GM18507 (cell line): ENCODE measurements at regions not wholly inside any gene's neighbourhood (a gene's known extent, or its start where the extent isn't known, plus 50 kb on each side); places are given as distances from the start of the nearest gene placed in this dataset.
A peak's percentile ranks its signal among the peaks of the same experiment; 100 is the strongest.

Experiments
- DNase-seq: peaks from one replicate; pipeline ENCODE4 v3.0.0; 2011; ENCODE audit warnings: low read depth; ENCODE audit not compliant: insufficient read length; ENCODE audit errors: extremely low spot score
- FAIRE-seq: peaks from 2 replicates; lab custom pipeline; 2011; peaks lifted over from hg19 to GRCh38; lab: Jason Lieb, UNC

- FAIRE-seq (no peak), DNase-seq (no peak)
Observed at GRCh38 chr4:90007494-90008167, 113.0 kb downstream of the MMRN1 start.

- DNase-seq = no peak
- FAIRE-seq = no peak
Observed at GRCh38 chr4:90012918-90013317, 114.3 kb upstream of the CCSER1 start.

GRCh38 chr4:90024519-90024918 lies 102.7 kb upstream of the CCSER1 start:
- DNase-seq = no peak
- FAIRE-seq = no peak

- FAIRE-seq (no peak), DNase-seq (no peak)
Observed at GRCh38 chr4:90025248-90025647, 101.9 kb upstream of the CCSER1 start.

GRCh38 chr4:90027565-90027964 lies 99.6 kb upstream of the CCSER1 start:
- FAIRE-seq (peak; percentile 77), DNase-seq (peak; percentile 1)

GRCh38 chr4:90028460-90028859 lies 98.7 kb upstream of the CCSER1 start:
- DNase-seq (no peak), FAIRE-seq (no peak)

- FAIRE-seq (no peak), DNase-seq (no peak)
Observed at GRCh38 chr4:90030202-90030601, 97.0 kb upstream of the CCSER1 start.

- DNase-seq (no peak), FAIRE-seq (no peak)
Observed at GRCh38 chr4:90030953-90031352, 96.2 kb upstream of the CCSER1 start.

GRCh38 chr4:90039122-90039521 lies 88.1 kb upstream of the CCSER1 start:
- no peak for FAIRE-seq
- no peak for DNase-seq

- FAIRE-seq (no peak), DNase-seq (no peak)
Observed at GRCh38 chr4:90051999-90052398, 75.2 kb upstream of the CCSER1 start.

- FAIRE-seq = no peak
- DNase-seq = no peak
Observed at GRCh38 chr4:90057091-90057490, 70.1 kb upstream of the CCSER1 start.

- no peak for FAIRE-seq
Observed at GRCh38 chr4:90060039-90060438, 67.2 kb upstream of the CCSER1 start.

GRCh38 chr4:90061881-90062280 lies 65.3 kb upstream of the CCSER1 start:
- no peak for FAIRE-seq
- no peak for DNase-seq

More at GRCh38 chr4:90060039-90060438, 67.2 kb upstream of the CCSER1 start:
- no peak for DNase-seq

GRCh38 chr4:90064196-90064595 lies 63.0 kb upstream of the CCSER1 start:
- FAIRE-seq (no peak), DNase-seq (no peak)

GRCh38 chr4:90069151-90069550 lies 58.0 kb upstream of the CCSER1 start:
- FAIRE-seq = no peak
- no peak for DNase-seq

- no peak for DNase-seq
- FAIRE-seq = no peak
Observed at GRCh38 chr4:90071289-90072235, 55.6 kb upstream of the CCSER1 start.

GRCh38 chr4:90074322-90074886 lies 52.8 kb upstream of the CCSER1 start:
- FAIRE-seq = no peak
- DNase-seq = no peak
